AG04450 (cell line): ENCODE measurements at regions not wholly inside any gene's neighbourhood (a gene's known extent, or its start where the extent isn't known, plus 50 kb on each side); places are given as distances from the start of the nearest gene placed in this dataset.
"Not testable (repeated sequence)": the region's sequence is repeated elsewhere in the genome, so short reads cannot be mapped to it uniquely, and the experiment has no call there.

Experiments
- CTCF ChIA-PET: fragments of 300-600, 350-600 bp; formaldehyde crosslinking; extraction: SDS; loops from one replicate; lab custom pipeline; 2022; ENCODE audit warnings: antibody characterized with exemption, inconsistent platforms; lab: Charles Lee
- POLR2A ChIA-PET: fragments of 350-600 bp; formaldehyde crosslinking; extraction: SDS; loops from one replicate; lab custom pipeline; 2021; ENCODE audit warnings: antibody characterized with exemption, inconsistent platforms; lab: Yijun Ruan, JAX
- DNase-seq: peaks from one replicate; pipeline ENCODE4 v3.0.0-alpha.2; 2011; ENCODE audit warnings: low read depth, low spot score
- H3K27ac ChIP-seq: one replicate; pipeline ENCODE4 v1.5.1; 2012; ENCODE audit warnings: low read depth, low read length, control low read depth
- H3K27me3 ChIP-seq: one replicate; pipeline ENCODE4 v1.6.0; 2012; ENCODE audit warnings: low read length; ENCODE audit not compliant: control insufficient read depth, insufficient read depth
- H3K4me3 ChIP-seq: 2 replicates; pipeline ENCODE4 v1.5.1; 2011; ENCODE audit warnings: mild to moderate bottlenecking, low read depth, low read length, control low read depth
- H3K9me3 ChIP-seq: 2 replicates; pipeline ENCODE4 v1.5.1; 2012; ENCODE audit warnings: low read length; ENCODE audit not compliant: control insufficient read depth, insufficient read depth
- TF ChIP-seq, protein P1 (sequence below): IDR thresholded peaks from 2 replicates; pipeline ENCODE4 v1.5.1; 2011; ENCODE audit warnings: low read depth, low read length, control low read depth, inconsistent platforms

DNA sequence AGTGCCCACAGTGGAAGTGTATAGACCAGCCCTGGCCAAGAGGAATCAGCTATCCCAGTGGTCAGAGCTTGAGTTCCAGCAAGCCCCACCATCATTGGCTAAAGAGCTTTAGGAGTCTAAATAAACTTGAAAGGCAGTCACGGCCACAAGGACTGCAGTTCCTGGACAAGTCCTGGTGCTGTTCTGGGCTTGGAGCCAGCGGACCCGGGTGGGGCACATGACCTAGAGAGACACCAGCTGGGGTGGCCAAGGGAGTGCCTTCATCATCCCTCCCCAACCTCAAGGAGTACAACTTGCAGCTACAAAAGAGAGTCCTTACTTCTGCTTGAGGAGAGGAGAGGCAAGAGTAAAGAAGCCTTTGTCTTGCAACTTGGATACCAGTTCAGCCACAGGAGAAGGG lies 439.8 kb upstream of the TMEFF2 start:
- ChIA-PET CTCF (no interaction called here), POLR2A (no interaction called here)
- no peak for DNase-seq
- H3K9me3 ChIP-seq, result peaks cover 11% of the 10 kb centered on the region
- H3K27me3 ChIP-seq, result no peaks in the 10 kb centered on the region
- TF ChIP-seq, protein P1, sequence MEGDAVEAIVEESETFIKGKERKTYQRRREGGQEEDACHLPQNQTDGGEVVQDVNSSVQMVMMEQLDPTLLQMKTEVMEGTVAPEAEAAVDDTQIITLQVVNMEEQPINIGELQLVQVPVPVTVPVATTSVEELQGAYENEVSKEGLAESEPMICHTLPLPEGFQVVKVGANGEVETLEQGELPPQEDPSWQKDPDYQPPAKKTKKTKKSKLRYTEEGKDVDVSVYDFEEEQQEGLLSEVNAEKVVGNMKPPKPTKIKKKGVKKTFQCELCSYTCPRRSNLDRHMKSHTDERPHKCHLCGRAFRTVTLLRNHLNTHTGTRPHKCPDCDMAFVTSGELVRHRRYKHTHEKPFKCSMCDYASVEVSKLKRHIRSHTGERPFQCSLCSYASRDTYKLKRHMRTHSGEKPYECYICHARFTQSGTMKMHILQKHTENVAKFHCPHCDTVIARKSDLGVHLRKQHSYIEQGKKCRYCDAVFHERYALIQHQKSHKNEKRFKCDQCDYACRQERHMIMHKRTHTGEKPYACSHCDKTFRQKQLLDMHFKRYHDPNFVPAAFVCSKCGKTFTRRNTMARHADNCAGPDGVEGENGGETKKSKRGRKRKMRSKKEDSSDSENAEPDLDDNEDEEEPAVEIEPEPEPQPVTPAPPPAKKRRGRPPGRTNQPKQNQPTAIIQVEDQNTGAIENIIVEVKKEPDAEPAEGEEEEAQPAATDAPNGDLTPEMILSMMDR, result no peak
- no peak overlapping the region for H3K4me3 ChIP-seq
- no peak overlapping the region for H3K27ac ChIP-seq

DNA sequence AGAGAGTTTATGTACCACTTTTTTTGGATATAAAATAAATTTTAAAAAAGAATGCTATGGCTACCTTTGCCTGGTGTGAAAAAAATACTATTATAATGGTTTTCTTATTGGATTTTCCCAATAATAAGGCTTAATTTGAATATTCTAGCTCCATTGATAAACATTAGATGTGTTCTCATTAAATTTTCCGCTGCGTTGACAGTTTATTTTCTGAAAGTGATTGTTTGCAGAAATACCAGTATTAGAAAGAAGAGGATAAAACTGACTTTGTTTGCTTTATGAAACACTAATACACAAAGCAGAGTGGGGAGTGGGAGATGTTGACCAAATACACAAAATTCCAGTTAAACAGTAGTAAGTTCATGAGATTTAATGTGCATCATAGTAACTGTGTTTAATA lies 433.3 kb upstream of the TMEFF2 start:
- CTCF ChIA-PET, result no interaction called here
- Histone ChIP-seq H3K27ac (no peak overlapping the region), H3K9me3 (no peaks in the 10 kb centered on the region; the same call in 1 of the 2 replicates), H3K27me3 (no peaks in the 10 kb centered on the region), H3K4me3 (no peak overlapping the region)
- POLR2A ChIA-PET, result no interaction called here
- TF ChIP-seq, protein P1, result no peak
- no peak for DNase-seq

DNA sequence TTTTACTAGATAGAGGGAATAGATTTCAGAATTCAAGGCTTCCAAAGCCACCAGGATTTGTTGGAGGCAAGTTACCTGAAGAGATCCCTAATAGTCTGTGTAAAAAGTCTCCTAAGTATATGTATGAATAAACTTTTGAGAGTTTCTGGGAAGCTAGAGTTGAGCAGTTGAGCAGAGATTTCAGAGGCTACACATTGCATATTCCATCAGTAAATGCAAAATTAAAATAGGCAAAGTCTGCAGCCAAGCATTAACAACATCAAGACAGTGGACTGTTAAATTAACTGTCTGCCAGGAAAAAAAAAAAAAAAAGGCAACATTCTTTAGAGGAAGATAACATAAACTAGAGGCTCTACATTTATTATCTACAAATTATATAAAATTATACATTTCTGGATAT lies 420.4 kb upstream of the TMEFF2 start:
- H3K27ac ChIP-seq, result no peak overlapping the region
- CTCF ChIA-PET, result no interaction called here
- POLR2A ChIA-PET, result no interaction called here
- no peak overlapping the region for H3K4me3 ChIP-seq
- no peak for DNase-seq
- no peaks in the 10 kb centered on the region for H3K27me3 ChIP-seq
- no peaks in the 10 kb centered on the region for H3K9me3 ChIP-seq
- TF ChIP-seq, protein P1, result no peak

DNA sequence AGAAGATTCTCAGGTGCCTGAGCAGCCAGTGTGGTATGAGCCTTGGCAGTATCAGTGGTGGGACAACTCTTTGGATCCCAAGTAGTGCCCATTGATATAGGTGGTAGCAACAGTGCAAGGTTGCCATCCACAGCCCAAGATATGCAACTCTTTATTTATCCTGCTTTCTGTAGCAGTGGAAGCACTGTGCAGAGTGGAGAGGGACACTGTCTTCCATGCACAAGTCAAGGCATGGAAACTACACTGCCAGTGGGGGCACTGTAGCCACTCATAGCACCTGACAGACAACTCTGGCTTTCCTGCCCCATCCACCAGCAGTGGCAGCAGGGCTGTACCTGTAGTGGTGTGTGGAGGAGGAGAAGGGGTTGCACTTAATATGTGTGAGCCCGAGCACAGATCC lies 409.6 kb upstream of the TMEFF2 start:
- no peak overlapping the region for H3K4me3 ChIP-seq
- ChIA-PET CTCF (no interaction called here), POLR2A (no interaction called here)
- no peak overlapping the region for H3K27ac ChIP-seq
- TF ChIP-seq, protein P1, result no peak
- H3K9me3 ChIP-seq, result peaks cover 4% of the 10 kb centered on the region
- DNase-seq, result no peak
- H3K27me3 ChIP-seq, result no peaks in the 10 kb centered on the region

DNA sequence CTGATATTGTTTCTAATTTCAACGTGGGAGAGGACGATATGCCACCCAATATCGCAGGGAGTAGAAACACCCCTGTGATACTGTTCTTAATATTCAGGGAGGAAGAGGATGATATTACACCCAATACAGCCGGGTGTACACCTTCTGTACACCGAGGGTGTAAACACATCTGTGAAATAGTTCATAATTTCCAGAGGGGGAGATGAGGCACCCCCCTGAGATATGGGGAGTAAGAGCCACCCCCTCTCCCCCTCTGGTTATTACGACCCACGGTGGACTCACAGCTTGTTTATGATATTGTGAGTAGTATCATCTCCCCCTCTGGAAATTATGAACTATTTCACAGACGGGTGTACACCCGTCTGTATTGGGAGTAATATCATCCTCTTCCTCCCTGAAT lies 403.9 kb upstream of the TMEFF2 start:
- H3K27ac ChIP-seq, POLR2A ChIA-PET, CTCF ChIA-PET, H3K4me3 ChIP-seq, H3K27me3 ChIP-seq, H3K9me3 ChIP-seq, DNase-seq: not testable (repeated sequence)

DNA sequence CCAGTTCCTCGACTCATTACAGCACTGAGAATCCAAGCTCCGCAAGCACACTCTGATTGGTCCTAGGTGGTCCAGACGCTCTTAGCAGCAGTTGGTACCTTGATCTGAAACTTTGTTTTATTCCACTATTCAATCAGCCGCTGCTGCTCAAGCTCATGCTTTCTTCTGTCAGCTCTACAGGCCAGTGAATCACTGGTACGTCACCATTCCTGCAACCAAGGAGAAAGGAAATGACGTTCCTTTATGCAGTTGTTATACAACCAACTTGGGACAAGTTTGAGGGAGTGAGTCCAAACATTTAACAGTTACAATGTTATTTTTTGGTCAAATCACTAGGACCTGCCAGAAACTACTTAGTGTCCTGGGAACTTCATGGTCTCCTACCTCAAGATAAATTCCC lies 398.8 kb upstream of the TMEFF2 start:
- Histone ChIP-seq H3K27ac (no peak overlapping the region), H3K9me3 (no peaks in the 10 kb centered on the region), H3K4me3 (no peak overlapping the region), H3K27me3 (no peaks in the 10 kb centered on the region)
- CTCF ChIA-PET, result no interaction called here
- DNase-seq, result no peak
- POLR2A ChIA-PET, result no interaction called here
- TF ChIP-seq, protein P1, result no peak
